Kidney (tissue), 13 donors: ENCODE measurements at regions not wholly inside any gene's neighbourhood (a gene's known extent, or its start where the extent isn't known, plus 50 kb on each side); places are given as distances from the start of the nearest gene placed in this dataset.

ENCODE experiments used
- DNase-seq, 5 donors: peaks; one replicate each; pipeline ENCODE4 v3.0.0-alpha.2; 2013 to 2020
- FAIRE-seq: peaks from 2 replicates; lab custom pipeline; 2012; peaks lifted over from hg19 to GRCh38; lab: Jason Lieb, UNC
- H3K27ac ChIP-seq, 2 donors: one replicate each; pipeline ENCODE4 v1.7.0; 2013; ENCODE audit warnings: low read depth in 2 of 2, low read length in 2 of 2, inconsistent platforms in 1 of 2
- H3K27me3 ChIP-seq: one replicate; pipeline ENCODE4 v1.7.1; 2013; ENCODE audit warnings: low read length, inconsistent platforms; ENCODE audit not compliant: control insufficient read depth, insufficient read depth
- H3K36me3 ChIP-seq, 3 donors: one replicate each; pipeline versions ENCODE4 v1.7.0 to v1.7.1; 2013; ENCODE audit warnings: low read length in 3 of 3, control low read depth in 1 of 3, inconsistent platforms in 1 of 3; ENCODE audit not compliant: insufficient read depth in 3 of 3, control insufficient read depth in 2 of 3
- H3K4me1 ChIP-seq, 3 donors: one replicate each; pipeline versions ENCODE4 v1.7.0 to v1.7.1; 2013; ENCODE audit warnings: low read length in 3 of 3, inconsistent platforms in 1 of 3, low read depth in 1 of 3; ENCODE audit not compliant: control insufficient read depth in 2 of 3, insufficient read depth in 2 of 3
- H3K4me3 ChIP-seq, 3 donors: one replicate each; pipeline versions ENCODE4 v1.7.0 to v1.8.1; 2013; ENCODE audit warnings: low read length in 3 of 3, control low read depth in 1 of 3, inconsistent platforms in 1 of 3
- H3K9ac ChIP-seq, 3 donors: one replicate each; pipeline versions ENCODE4 v1.7.0 to v1.7.1; 2013; ENCODE audit warnings: low read length in 3 of 3, control low read depth in 1 of 3, inconsistent platforms in 1 of 3
- H3K9me3 ChIP-seq, 3 donors: one replicate each; pipeline versions ENCODE4 v1.7.0 to v1.7.1; 2013; ENCODE audit warnings: low read length in 3 of 3, control low read depth in 1 of 3, inconsistent platforms in 1 of 3; ENCODE audit not compliant: control insufficient read depth in 2 of 3, insufficient read depth in 1 of 3
- CTCF ChIP-seq: IDR thresholded peaks from 3 replicates; pipeline ENCODE4 v1.5.1; 2012; ENCODE audit warnings: mild to moderate bottlenecking, moderate library complexity, borderline replicate concordance; ENCODE audit not compliant: insufficient read depth; ENCODE audit errors: extremely low read depth
- intact Hi-C: fragments of 100-400 bp; cut with DNase I; formaldehyde crosslinking; loops from one replicate; pipeline ENCODE4 v1.11.1; 2022
- donor health status: control.
- donor health status: control.
- donor health status: control.
- donor health status: control.
- donor health status: control.
- donor health status: DM: yes; HTN: yes; CAD: no.
- donor health status: Normal renal cell carcinoma (clear cell type).

- H3K4me1 ChIP-seq, result no peaks in the 10 kb centered on the region
- no peak for TF ChIP-seq CTCF
- no peaks in the 10 kb centered on the region for H3K9me3 ChIP-seq
- no peaks in the 10 kb centered on the region for H3K36me3 ChIP-seq
- DNase-seq, result no peak
- FAIRE-seq, result no peak
- no peak overlapping the region for H3K9ac ChIP-seq
- no peaks in the 10 kb centered on the region for H3K27me3 ChIP-seq
- H3K27ac ChIP-seq, result no peak overlapping the region
- H3K4me3 ChIP-seq, result no peak overlapping the region
- intact Hi-C loops, result no loop called here
Measured at GRCh38 chr9:19598722-19599121, 189.9 kb downstream of the ACER2 start.

GRCh38 chr9:19597176-19597575, 188.4 kb downstream of the ACER2 start:
- no peak overlapping the region for H3K9ac ChIP-seq
- intact Hi-C loops, result no loop called here
- H3K27me3 ChIP-seq, result no peaks in the 10 kb centered on the region
- no peak overlapping the region for H3K4me3 ChIP-seq
- no peak overlapping the region for H3K27ac ChIP-seq
- no peaks in the 10 kb centered on the region for H3K9me3 ChIP-seq
- TF ChIP-seq CTCF, result no peak
- DNase-seq (no peak), FAIRE-seq (no peak)
- no peaks in the 10 kb centered on the region for H3K36me3 ChIP-seq
- no peaks in the 10 kb centered on the region for H3K4me1 ChIP-seq

GRCh38 chr9:19595003-19595402, 186.2 kb downstream of the ACER2 start:
- no peak overlapping the region for H3K27ac ChIP-seq
- H3K36me3 ChIP-seq, result no peaks in the 10 kb centered on the region
- H3K4me3 ChIP-seq, result no peak overlapping the region
- TF ChIP-seq CTCF, result no peak
- intact Hi-C loops, result no loop called here
- H3K9ac ChIP-seq, result no peak overlapping the region
- no peaks in the 10 kb centered on the region for H3K9me3 ChIP-seq
- no peak for FAIRE-seq
- DNase-seq, result no peak
- H3K27me3 ChIP-seq, result no peaks in the 10 kb centered on the region
- no peaks in the 10 kb centered on the region for H3K4me1 ChIP-seq

- Histone ChIP-seq H3K36me3 (no peaks in the 10 kb centered on the region), H3K27ac (no peak overlapping the region), H3K9me3 (peaks cover 0 to 4% (median 0%) of the 10 kb centered on the region in 3 donors), H3K27me3 (no peaks in the 10 kb centered on the region), H3K4me3 (no peak overlapping the region), H3K9ac (no peak overlapping the region), H3K4me1 (no peaks in the 10 kb centered on the region)
- DNase-seq, result no peak
- FAIRE-seq, result no peak
- intact Hi-C loops, result no loop called here
- no peak for TF ChIP-seq CTCF
Measured at GRCh38 chr9:19587678-19588077, 178.9 kb downstream of the ACER2 start.
